Right hindlimb (tissue), 1 donor: ENCODE measurements at regions not wholly inside any gene's neighbourhood (a gene's known extent, or its start where the extent isn't known, plus 50 kb on each side); places are given as distances from the start of the nearest gene placed in this dataset.

Source experiments
- DNase-seq: peaks from one replicate; pipeline ENCODE4 v3.0.0-alpha.2; 2018

GRCh38 chr3:99084826-99085225 is 183.3 kb upstream of the DCBLD2 start:
- DNase-seq: no peak

GRCh38 chr3:99084156-99084555 is 182.7 kb upstream of the DCBLD2 start:
- no peak for DNase-seq

GRCh38 chr3:99071096-99071495 is 169.6 kb upstream of the DCBLD2 start:
- no peak for DNase-seq

GRCh38 chr3:99069973-99070372 is 168.5 kb upstream of the DCBLD2 start:
- no peak for DNase-seq

- DNase-seq: no peak
Observed at GRCh38 chr3:99066863-99067262, 165.4 kb upstream of the DCBLD2 start.

- no peak for DNase-seq
Observed at GRCh38 chr3:99049164-99049563, 147.7 kb upstream of the DCBLD2 start.

GRCh38 chr3:99041747-99042146 is 140.3 kb upstream of the DCBLD2 start:
- DNase-seq: no peak

- DNase-seq: no peak
Observed at GRCh38 chr3:99031778-99032177, 130.3 kb upstream of the DCBLD2 start.

GRCh38 chr3:99023590-99024192 is 122.2 kb upstream of the DCBLD2 start:
- DNase-seq: no peak

GRCh38 chr3:99021466-99021865 is 120.0 kb upstream of the DCBLD2 start:
- DNase-seq: no peak

- DNase-seq: no peak
Observed at GRCh38 chr3:99016452-99016851, 115.0 kb upstream of the DCBLD2 start.

GRCh38 chr3:99013777-99014315 is 112.4 kb upstream of the DCBLD2 start:
- no peak for DNase-seq

GRCh38 chr3:99013077-99013476 is 111.6 kb upstream of the DCBLD2 start:
- no peak for DNase-seq

GRCh38 chr3:99012051-99012450 is 110.6 kb upstream of the DCBLD2 start:
- no peak for DNase-seq

GRCh38 chr3:99009851-99010250 is 108.4 kb upstream of the DCBLD2 start:
- DNase-seq: no peak

- DNase-seq: no peak
Observed at GRCh38 chr3:99006686-99007085, 105.2 kb upstream of the DCBLD2 start.

GRCh38 chr3:98999675-99000074 is 98.2 kb upstream of the DCBLD2 start:
- no peak for DNase-seq

- DNase-seq: no peak
Observed at GRCh38 chr3:98994128-98994762, 92.8 kb upstream of the DCBLD2 start.

GRCh38 chr3:98991393-98991792 is 89.9 kb upstream of the DCBLD2 start:
- no peak for DNase-seq

GRCh38 chr3:98990657-98991056 is 89.2 kb upstream of the DCBLD2 start:
- DNase-seq: no peak

GRCh38 chr3:98986073-98986472 is 84.6 kb upstream of the DCBLD2 start:
- DNase-seq: peak; percentile 76

- DNase-seq: no peak
Observed at GRCh38 chr3:98985431-98985830, 83.9 kb upstream of the DCBLD2 start.

GRCh38 chr3:98984024-98984423 is 82.5 kb upstream of the DCBLD2 start:
- DNase-seq: no peak

- no peak for DNase-seq
Observed at GRCh38 chr3:98982351-98982750, 80.9 kb upstream of the DCBLD2 start.
